HG03159 (cell line): ENCODE measurements at regions not wholly inside any gene's neighbourhood (a gene's known extent, or its start where the extent isn't known, plus 50 kb on each side); places are given as distances from the start of the nearest gene placed in this dataset.

ENCODE experiments used
- ATAC-seq: cut with Tn5 transposase; IDR thresholded peaks from one replicate; pipeline ENCODE4 v1.9.1; 2021; ENCODE audit warnings: mild to moderate bottlenecking, moderate library complexity; ENCODE audit not compliant: unreplicated experiment

DNA sequence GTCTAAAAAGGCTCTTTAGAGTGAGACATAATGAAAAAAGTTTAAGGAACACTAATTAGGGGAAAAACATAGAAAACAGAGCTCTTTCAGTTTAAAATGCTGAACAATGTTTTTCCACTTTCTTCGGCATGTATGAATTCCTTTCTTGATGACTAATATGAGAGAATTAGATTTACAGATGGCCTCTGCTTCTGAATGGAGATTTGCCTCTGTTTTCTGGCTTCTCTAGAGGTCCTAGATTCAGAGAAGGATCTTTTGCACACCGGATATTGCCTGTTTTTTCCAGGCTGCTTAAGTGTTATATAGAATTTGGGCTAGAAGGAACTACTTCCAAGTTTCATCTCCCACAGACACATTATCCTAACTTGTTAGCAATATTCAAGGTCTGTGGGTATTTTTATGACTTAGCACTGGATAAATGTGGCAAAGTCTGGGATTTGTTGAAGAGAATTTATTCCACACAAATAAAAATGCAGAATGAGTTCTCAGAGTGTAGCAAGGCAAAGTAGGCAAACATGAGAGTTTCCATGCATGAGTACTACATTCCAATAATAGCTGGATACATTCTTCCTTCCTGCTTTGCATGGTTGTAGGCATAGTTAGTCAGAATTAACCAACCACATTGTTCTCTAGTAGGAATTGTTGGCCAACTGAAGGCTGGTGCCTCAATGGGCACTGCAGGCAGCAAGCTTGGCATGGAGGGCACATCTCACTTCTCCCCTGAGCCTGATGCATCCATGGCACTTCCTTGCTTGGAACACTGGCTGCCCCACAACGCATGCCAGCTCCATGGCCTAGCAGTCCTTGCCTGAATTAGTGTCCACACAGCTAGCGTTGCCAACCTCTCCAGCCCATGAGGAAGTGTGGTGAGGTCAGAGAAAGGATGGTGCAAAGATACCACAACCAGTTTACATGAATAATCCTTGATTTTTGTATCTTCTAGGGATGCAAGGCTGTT is 224.2 kb downstream of the CLIC5 start:
- no peak for ATAC-seq

DNA sequence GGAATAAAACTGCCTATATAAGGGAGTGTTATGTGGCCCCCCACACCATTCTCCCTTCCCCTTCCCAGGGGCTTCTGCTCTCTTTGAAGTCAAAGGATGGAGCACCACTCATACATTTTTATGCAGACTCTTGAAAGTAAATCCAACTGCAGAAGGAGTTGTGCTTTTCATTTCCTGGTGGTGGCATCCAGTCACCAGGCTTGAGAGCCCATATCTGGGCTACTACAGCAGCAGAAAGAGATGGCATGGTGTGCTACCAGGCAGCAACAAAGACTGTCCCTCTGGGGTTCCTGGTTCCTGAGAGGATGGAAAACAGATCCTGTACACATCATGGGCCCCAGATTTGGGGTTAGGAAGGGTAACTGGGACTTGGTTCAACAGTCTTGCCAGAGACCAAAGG is 226.4 kb downstream of the CLIC5 start:
- no peak for ATAC-seq

DNA sequence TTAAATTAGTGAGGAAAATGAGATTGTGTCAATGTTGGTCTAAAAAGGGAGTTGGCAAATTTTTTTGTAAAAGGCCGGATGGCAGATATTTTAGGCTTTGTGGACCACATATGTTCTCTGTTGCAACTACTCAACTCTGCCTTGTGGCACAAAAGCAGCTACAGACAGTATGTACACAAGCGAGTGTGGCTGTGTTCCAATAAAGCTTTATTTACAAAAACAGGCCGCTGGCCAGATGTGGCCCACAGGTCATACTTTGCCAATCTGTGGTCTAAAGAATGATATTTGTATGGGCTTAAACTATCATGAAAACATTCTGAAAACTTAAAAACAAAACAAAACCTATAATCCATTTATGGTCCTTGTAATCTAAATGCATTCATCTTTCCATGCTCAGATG is 228.3 kb downstream of the CLIC5 start:
- no peak for ATAC-seq

DNA sequence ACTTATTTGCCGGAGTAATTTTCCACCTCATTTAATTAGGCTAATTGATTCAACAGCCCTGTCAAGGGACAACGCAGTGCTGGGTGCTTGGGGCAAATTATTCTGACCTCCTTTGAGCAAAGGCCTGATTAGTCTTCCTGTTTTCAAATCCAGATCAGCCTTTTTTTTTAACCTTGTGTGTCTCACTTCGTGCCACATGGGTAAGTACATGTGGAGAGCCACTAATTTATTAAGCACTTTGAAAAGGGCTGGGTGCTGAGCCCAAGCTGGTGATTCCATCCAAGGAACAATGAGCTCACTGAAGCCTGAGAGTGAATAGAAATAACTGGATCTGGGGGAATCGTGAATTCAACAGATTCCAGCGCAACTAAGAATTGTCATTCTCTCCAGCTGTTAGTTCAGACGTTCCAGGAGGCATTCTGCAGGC is 229.3 kb downstream of the CLIC5 start:
- no peak for ATAC-seq

DNA sequence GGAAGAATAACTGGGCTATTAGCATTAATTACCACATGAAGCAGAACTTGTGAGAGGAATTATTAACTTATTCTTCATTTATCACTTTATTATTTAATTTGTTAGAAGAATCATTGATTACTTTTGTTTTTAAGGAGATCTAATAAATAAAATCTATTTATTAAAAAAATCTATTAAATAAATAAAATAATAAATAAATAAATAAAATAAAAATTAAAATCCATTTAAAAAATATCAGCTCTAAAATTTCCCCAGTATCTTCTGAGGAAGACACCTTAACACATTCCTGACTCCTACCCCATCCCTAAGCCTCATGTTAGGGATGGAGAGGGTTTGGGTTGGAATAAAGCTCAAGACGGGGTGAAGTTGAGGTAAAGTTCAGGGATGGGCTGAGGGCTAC is 231.4 kb downstream of the CLIC5 start:
- ATAC-seq: no peak

DNA sequence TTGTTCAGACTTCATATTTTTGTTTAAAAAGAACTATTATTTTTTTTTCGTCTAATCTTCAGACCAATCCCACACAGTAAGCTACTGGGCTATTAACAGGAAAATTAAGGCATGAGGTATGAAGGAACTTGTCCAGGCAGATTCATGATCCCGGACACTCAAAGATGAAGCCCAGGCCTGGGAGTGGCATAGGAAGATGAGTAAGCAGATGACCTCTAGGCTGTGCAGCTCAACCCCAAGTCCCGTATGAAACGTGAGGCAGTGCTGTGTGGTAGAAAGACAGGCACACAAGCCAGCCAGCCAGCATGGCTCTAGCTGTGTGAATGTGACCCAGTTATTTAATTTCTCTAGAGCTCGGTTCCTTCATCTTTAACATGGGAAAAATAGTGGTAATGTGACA is 231.9 kb downstream of the CLIC5 start:
- ATAC-seq: no peak

DNA sequence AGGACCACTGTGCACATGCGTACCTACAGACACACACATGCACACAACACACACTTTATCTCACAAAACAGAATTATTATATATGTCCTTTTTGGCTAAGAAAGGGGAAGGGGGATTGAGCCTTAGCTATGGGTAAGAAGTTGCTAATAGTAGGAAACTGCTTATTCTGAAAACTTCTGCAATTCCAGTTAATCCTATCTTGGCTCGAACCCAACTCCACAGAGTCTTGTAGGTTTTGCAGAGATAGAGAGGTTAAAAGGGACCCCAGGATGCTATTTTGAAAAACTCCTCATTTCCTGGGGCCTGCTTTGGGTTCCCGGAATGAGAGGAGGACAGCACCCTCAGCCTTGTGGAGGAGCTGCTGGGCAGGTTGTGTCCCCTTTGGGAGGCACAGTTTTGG is 233.8 kb downstream of the CLIC5 start:
- no peak for ATAC-seq

DNA sequence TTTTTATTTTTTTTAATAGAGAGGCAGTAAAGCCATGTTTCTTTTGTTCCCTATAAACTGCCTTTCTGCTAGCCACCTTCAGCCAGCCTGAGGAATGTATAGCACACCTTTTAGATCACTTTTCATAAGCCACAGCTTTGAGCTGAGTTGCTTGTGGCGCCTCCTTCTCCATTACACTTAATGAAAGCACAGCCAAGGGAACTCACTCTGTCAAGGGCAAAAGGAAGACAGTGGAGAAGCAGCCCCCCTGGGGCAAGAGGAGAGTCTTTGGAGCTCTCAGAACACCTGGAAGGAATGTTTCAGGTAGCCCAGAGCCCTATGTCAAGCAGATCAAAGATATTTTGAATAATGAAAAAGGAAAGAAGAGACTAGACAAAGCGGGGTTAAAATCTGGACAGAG is 235.1 kb downstream of the CLIC5 start:
- ATAC-seq: no peak

DNA sequence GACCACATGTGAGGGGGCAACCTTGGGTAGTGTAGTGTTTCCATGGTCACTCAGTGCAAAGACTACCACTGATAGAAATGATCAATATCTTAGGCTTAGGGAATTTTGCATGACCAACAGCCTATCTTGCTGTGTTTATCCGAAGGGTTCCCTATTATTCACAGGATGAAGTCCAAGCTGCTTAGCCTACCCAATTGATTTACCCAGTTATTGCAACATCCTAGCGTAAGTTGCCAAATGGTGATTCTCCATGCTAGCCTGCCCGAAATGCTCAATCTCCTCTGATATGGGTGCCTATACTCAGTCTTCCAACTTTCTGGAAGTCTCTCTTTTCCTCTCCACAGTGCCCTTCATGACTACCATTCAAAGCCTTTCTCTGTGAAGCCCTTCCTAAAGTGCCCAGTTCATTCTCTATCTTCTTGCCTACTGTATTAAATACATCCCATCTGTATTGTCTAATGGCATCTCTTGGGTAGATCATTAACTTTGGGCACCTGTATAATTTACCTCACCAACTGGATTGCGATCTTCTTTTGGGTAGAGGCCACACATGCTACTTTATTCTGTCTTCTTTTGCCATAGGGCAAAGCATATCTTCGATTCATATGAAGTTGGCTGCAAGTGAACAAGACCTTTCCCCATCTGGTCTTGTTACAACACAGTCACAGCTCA is 240.5 kb downstream of the CLIC5 start:
- ATAC-seq: no peak

DNA sequence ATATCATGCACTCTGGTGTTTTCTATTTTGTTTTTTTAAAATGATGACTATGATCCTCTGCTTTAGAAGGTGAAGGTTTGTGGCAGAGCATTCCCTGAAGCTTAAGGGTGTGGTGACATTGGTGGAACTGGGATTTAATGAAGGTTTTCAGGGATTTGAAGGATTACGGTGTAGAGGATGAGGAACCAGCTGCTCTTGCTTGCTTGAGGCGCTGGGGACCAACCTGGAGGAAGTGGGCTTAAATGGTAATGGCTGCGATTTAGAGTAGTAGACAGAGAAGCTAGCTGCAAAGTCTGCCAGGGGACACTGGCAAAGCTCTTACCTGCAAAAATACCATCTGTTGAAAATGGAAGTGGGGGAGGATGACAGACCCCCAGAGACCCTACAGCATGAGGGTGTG is 241.8 kb downstream of the CLIC5 start:
- no peak for ATAC-seq

DNA sequence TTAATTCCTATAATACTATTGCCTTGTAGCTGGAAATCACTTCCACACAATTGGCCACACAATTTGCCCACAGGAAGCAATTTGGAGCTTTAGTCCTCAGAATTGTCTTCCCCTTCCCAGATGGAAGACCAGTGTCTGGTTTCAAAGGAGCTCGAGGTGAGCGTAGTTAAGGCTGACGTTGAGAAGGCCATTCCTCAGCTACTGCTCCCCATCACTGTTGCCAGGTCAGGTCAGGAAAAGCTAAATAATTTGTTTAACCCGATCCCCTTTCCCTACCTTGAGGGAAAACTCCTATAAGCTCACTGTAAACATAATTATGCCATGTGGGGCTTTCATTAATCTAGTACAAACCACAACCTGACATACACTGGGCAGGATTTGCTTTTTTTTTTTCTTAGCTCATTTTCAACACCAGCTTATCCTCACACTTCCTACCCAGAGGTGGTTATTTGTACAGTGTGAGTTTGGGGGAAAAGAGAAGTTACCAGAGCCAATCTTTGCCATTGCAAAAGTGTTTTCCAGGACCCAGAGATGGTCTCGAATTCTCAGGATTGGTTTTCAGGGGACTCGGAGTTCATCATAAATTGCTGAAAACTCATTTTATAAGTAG is 242.7 kb downstream of the CLIC5 start:
- ATAC-seq: no peak

DNA sequence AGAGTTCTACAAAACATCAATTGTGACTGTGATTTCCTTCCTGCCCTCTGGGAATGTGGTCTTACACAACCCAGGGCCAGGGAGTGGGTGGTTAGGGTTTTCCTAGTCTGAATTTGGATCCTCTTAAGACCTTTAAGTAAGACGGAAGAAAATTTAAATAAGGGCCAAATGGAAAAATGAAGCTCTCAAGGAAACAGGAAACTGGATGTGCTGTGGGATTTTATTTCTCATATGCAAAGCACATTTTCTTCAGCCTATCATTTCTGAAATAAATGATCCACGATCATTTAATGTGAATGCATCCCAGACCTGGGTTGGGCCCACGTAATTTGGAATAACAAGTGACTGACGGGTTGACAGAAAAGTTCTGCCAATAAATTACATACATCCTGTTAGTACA is 243.6 kb downstream of the CLIC5 start:
- no peak for ATAC-seq

DNA sequence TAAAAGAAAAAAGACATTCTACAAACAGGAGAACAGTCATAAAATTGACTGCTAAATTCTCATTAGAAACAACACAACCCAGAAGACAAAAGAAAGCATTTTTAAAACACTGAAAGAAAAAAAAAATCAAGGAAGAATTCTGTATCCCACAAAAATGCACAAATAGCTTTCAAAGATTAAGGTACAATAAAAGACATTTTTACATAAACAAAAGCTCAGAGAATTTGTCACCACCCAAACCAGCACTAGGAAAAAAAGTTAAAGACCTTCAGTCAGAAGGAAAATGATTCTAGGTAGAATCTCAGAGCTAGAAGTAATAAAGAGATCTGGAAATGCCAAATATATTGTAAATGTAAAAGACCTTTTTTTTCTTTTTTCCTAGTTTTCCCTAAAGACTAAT is 252.4 kb downstream of the CLIC5 start:
- ATAC-seq: no peak

DNA sequence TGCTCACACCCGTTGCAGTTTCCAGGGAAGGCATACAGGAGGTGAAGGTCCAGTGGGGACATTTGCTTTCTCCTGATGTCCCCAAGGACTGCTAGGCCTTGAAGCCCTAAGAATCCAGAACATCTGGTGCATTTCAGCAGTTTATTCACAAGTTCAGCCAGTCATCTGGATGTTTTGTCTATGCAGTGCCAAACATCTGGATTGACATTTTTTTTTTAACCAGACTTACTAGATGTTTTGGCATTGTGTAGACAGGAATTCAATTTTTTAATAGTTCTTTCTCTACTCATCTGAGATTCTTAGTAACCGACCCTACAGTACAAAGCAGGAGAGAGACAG is 256.2 kb downstream of the CLIC5 start:
- no peak for ATAC-seq

DNA sequence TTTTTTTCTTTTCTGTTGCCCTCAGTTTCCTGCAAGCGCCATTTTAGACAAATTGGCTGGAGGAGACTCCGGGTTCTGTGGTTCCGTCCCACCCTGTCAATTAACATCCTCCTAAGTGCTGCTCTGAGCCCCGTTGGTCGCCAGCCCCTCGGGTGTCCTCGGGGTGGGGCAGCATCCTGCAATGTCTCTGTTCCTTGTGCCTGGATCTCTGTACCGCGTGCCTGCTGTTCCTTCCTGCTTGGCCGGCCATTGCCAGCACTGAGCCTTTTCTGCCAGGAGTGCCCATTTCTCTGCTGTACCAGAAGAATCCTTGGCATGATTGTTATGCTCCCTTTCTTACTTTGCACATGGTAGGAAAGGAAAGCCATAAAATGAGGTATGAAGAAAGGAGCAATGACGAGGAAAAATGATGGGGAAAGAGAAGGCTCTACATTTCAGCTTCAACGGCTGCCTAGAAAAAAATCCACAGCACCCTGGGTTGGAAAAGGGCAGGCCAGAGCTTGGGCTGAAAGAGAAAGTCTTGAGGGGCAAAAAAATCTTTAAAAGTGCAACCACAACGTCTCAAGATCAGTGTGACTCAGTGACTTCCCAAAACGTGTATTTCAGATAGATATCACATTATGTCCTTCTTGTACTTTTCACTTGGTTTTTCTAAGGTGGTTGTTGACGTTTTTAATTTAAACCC is 256.7 kb downstream of the CLIC5 start:
- ATAC-seq: no peak

DNA sequence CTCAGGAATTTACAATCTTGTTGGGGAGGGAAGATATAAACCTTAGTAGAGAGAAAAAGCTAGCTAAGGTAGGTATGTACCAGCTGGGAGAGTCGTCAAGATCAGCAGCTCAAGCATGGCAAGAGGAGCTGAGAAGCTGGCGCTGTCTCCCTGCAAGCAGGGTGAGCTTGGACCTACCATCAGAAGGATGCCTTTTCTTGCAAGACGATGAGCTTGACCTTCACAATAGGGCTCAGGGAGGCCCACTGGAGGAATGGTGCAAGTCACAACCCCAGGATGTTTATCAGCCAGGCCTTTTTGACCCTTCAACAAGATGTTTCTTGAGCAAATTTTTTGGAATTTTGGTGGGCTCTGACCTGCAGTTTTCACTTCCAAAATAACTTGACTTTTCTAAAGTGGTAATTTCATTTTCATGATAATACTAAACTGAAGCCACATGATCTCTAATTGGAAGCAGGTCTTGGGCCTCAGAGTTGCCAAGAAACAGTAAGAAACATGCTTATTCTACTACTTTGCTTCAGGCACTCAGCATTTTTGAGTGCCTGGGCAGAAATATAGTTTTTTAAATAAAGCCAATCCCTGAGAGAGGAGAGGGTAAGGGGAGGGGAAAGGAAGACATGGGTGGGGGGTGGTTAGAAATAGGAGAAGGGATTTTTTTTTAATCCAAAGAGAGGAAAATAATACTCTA is 258.1 kb downstream of the CLIC5 start:
- no peak for ATAC-seq

DNA sequence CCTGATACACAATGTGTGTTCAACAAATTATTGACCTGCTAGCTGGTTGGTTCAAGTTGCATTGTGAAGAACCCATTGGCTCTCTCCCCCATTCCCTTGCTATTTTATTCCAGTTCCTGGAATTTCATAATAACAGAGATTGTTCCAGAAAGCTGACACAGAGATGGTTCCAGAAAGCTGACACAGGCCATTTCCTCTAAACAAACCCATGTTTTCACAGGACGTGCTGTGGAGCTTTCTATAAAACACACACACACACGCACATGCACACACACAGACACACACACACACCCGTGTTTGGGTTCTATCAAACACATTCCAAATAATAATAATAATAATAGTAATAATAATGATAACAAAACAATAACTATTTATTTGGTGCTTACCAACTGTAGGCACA is 259.1 kb downstream of the CLIC5 start:
- ATAC-seq: no peak

DNA sequence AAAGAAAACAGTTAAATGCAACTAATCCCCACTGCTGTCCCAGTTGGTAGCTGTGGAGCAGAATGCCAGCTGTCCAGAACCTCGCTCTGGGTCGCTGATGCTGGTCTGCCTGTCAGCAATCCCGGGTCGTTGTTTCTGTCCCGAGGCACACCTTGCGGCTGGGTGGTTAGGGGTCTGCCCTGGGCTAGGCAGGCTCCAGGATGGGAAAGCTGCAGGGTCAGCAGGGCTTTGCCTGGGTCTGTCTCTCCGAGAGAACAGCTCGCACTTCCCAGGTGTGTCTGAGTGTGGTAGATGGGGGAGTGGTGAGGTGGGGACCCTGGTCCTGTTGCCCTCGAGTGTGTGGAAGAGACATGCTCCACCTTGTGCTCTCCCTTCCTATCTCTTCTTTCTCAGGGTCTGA is 261.2 kb downstream of the CLIC5 start:
- ATAC-seq: no peak

DNA sequence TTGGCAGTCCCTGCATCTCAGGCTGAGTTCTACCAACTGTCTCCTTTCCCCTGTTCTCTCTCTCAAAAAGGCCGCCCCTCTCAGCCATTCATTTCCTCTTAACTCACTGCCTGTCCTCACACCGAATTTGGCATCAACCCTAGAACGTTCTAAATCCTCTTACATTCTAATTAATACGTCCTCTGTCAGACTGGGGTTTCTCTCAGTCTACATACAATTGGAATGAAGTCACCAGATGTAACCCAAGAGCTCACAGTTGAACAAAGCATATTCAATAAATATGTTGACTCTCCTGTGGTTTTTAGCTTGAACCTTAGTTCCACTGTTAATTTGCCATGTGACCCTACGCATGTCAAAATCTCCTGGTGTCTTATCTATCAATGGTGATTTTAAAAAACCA is 269.6 kb downstream of the CLIC5 start:
- ATAC-seq: no peak

DNA sequence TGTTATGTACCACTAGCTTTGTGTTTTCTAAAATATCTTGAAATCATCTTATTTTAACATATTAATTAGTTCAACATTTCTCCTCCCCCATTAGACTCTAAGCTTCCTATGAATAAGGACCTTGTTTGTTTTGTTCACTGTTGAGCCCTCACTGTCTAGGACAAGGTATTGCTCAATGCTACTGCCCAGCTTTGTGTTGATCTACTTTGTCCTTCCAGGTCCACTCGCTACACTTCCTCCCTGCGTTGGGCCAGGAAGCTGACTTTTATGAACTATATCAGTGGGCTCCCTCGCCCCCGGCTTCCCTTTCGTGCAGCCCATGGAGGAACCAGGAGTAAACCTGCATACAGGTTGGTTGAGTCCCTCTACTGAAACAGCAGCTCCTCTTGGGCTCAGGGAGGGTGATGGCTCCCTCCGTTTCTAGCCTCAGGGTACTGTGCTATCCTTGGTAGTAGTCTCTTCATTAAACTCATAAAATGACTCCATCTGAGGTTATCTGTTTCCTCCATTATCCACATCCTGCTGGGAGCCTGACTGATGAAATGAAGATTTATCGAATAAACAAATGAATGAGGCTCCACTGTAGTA is 272.5 kb downstream of the CLIC5 start:
- no peak for ATAC-seq

DNA sequence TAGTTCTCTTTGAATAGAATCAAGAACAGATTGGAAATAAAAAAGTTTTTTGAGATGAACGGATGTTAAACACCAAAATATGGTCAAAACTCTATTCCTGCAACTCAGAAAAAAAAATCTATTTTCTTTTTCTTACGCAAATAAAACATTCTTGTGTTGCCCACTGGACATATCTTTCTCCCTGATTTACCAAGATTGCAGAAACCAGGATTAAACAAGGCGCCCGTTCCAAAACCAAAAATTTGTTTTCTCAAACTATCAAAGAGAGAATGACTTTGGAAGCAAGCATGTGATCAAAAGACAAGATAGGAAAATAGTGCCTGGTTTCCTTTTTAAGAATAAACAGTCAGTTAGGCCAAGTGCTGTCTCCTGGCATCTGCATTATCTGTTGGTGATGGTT is 273.1 kb downstream of the CLIC5 start:
- no peak for ATAC-seq
